Motor neuron (in vitro differentiated cells): ENCODE measurements at regions not wholly inside any gene's neighbourhood (a gene's known extent, or its start where the extent isn't known, plus 50 kb on each side); places are given as distances from the start of the nearest gene placed in this dataset.
"Not testable (repeated sequence)": the region's sequence is repeated elsewhere in the genome, so short reads cannot be mapped to it uniquely, and the experiment has no call there.

ENCODE experiments used
- ATAC-seq, 8 experiments: fragments of 200-7000 bp; cut with Tn5 transposase; replicated peaks in 6 of 8; 2 replicates each; pipeline ENCODE4 v1.8.0; 2021; ENCODE audit warnings: mild to moderate bottlenecking in 8 of 8, moderate library complexity in 8 of 8
- H3K27ac ChIP-seq, 2 donors: fragments of 250-450 bp; sonication (Bioruptor Pico); 2 replicates each; pipeline ENCODE4 v1.9.0; 2021; ENCODE audit warnings: antibody characterized with exemption in 2 of 2, mild to moderate bottlenecking in 2 of 2, moderate library complexity in 1 of 2
- H3K4me1 ChIP-seq, 2 donors: fragments of 250-450 bp; sonication (Bioruptor Pico); replicated peaks in 1 of 2; 2 replicates each; pipeline ENCODE4 v1.6.1; 2021; ENCODE audit warnings: antibody characterized with exemption in 2 of 2, mild to moderate bottlenecking in 2 of 2, moderate library complexity in 1 of 2
- H3K4me3 ChIP-seq, 5 donors: fragments of 250-450 bp; sonication (Bioruptor Pico); 2 replicates each; pipeline ENCODE4 v1.9.0; 2021; ENCODE audit warnings: antibody characterized with exemption in 5 of 5, mild to moderate bottlenecking in 5 of 5, moderate library complexity in 4 of 5
- whole genome bisulfite sequencing, 10 experiments: fragments of 450-650 bp; shearing (Covaris generic); methylation state at CpG; one replicate each; pipeline ENCODE4 v1.0.0; 2022; 5-methylcytosine and 5-hydroxymethylcytosine counted together
- in situ Hi-C, 9 experiments: fragments of 400-800 bp; cut with MboI; loops; one replicate each; pipeline ENCODE4 v1.15.0; 2021; ENCODE audit warnings: low sequenced_read_pairs in 9 of 9, low pct_unique_long_range_greater_than_20kb in 2 of 9; ENCODE audit not compliant: unreplicated experiment in 9 of 9

DNA sequence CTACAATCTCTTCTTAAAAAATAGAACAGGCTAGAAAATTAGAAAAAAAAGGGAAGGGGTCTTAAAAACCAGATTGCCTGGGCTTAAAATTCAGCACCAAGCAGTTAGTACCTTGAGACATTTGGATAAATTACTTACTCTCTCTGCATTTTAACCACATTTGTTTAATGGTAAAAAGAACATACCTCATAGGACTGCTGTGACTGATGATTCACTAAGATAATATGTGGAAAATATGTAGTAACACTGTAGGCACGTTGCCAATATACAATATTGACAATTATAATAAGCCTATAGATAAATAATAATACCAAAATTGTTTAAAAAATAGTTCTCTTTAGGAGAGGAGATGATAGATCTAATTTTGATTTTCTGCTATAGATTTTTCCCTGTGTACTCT lies 750.4 kb downstream of the TENT5A start:
- H3K4me1 ChIP-seq, result no peaks in the 10 kb centered on the region
- WGBS, 10 experiments, result 0 to 67% (median 28%) methylated on average over 1 of the region's 1 CpG
- no peak for ATAC-seq
- no peak overlapping the region for H3K27ac ChIP-seq
- in situ Hi-C loops, result no loop called here
- no peak overlapping the region for H3K4me3 ChIP-seq

DNA sequence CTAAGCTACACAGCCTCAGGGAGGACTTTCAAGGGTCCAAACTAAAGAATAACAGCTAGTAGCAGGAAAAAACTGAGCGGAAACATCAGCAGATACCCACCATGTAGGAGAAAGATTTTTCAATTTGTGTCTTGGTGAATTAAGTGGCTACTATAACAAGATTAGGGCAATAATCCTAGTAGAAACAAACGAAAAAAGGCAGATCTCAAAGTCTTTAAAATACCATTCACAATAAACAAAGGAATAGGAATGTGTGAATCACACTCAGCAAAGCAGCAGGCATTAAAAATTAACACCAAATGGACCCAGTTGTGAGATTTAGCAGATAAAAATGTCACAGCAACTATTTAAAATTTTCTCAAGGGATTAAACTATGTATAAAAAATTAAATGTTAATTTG lies 761.2 kb downstream of the TENT5A start:
- H3K4me3 ChIP-seq, result no peak overlapping the region
- WGBS, 10 experiments, result 11 to 100% (median 66%) methylated on average over 1 to 2 of the region's 2 CpGs
- ATAC-seq, result no peak
- no peaks in the 10 kb centered on the region for H3K4me1 ChIP-seq
- in situ Hi-C loops, result no loop called here
- no peak overlapping the region for H3K27ac ChIP-seq

- Histone ChIP-seq H3K4me3 (no peak overlapping the region), H3K27ac (no peak overlapping the region), H3K4me1 (no peaks in the 10 kb centered on the region)
- no peak for ATAC-seq
- in situ Hi-C loops, result no loop called here
- 0 to 100% (median 79%) methylated on average over 1 to 3 of the region's 3 CpGs for WGBS, 10 experiments
Observed at GRCh38 chr6:80988892-80989291, 763.6 kb downstream of the TENT5A start.

- no peak for ATAC-seq
- 28 to 100% (median 84%) methylated on average over 1 to 3 of the region's 3 CpGs for WGBS, 10 experiments
- in situ Hi-C loops, result no loop called here
- no peaks in the 10 kb centered on the region for H3K4me1 ChIP-seq
- H3K4me3 ChIP-seq, result no peak overlapping the region
- no peak overlapping the region for H3K27ac ChIP-seq
Observed at GRCh38 chr6:80988286-80988685, 764.2 kb downstream of the TENT5A start.

DNA sequence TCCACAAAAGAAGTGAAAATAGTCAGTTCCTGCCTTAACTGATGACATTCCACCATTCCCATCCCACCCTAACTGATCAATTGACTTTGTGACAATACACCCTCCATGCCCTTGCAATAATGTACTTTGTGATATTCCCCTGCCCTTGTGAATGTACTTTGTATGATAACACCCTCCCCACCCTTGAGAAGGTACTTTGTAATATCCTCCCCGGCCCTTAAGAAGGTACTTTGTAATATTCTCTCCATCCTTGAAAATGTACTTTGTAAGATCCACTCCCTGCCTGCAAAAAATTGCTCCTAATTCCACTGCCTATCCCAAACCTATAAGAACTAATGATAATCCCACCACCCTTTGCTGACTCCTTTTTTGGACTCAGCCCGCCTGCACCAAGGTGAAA lies 771.3 kb downstream of the TENT5A start:
- ATAC-seq, in situ Hi-C loops, H3K4me3 ChIP-seq, H3K4me1 ChIP-seq, H3K27ac ChIP-seq: not testable (repeated sequence)
- 33 to 100% (median 84%) methylated on average over 1 to 2 of the region's 2 CpGs; no CpG with 5 or more reads in 3 of the 10 experiments for WGBS, 10 experiments

DNA sequence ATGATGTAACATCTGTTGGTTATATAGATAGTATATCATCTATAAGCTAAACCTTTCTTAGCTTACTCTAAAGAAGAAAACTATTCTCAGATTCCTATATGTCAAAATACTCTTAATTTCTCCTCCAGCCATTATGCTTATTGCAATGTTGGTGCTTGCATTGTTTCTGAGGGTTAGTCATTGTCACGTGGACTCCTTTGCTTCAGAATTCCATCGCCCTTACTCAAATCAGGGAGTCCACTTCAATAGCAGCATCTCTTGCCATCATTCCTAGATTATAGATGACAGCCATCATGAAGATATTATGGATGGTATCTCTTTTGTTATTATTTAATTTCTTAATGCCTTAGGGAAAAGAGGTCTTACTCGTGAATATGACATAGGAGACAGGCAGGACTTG lies 776.1 kb downstream of the TENT5A start:
- WGBS, 10 experiments, result 33 to 100% (median 60%) methylated on average over 1 to 3 of the region's 3 CpGs; no CpG with 5 or more reads in 2 of the 10 experiments
- no peak for ATAC-seq
- in situ Hi-C loops, result no loop called here
- H3K4me1 ChIP-seq, result no peaks in the 10 kb centered on the region
- no peak overlapping the region for H3K27ac ChIP-seq
- no peak overlapping the region for H3K4me3 ChIP-seq

DNA sequence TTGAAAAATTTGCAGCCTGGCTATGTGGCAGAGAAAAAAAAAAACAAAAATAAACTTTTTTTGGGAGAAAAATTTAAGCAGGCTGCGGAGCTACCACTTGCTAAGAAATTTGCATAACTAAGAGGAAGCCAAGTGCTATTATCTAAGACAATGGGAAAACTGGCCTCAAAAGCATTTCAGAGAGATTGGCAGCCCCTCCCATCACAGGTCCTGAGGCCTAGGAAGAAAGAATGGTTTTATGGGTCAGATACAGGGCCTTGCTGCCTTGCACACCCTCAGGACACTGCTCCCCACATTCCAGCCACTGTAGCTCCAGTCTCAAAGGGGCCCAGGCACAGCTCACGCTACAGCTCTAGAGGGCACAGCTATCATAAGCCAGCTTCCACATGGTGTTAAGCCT lies 777.9 kb downstream of the TENT5A start:
- no peak for ATAC-seq
- WGBS, 10 experiments, result 20 to 90% (median 67%) methylated on average over 1 to 2 of the region's 2 CpGs; no CpG with 5 or more reads in 3 of the 10 experiments
- H3K4me3 ChIP-seq, result no peak overlapping the region
- H3K4me1 ChIP-seq, result no peaks in the 10 kb centered on the region
- in situ Hi-C loops, result no loop called here
- no peak overlapping the region for H3K27ac ChIP-seq

- no peak overlapping the region for H3K27ac ChIP-seq
- ATAC-seq, result no peak
- H3K4me3 ChIP-seq, result no peak overlapping the region
- no peaks in the 10 kb centered on the region for H3K4me1 ChIP-seq
- in situ Hi-C loops, result no loop called here
Observed at GRCh38 chr6:80969439-80969838, 783.0 kb downstream of the TENT5A start.

GRCh38 chr6:80967609-80968008 lies 784.9 kb downstream of the TENT5A start:
- no peak for ATAC-seq
- Histone ChIP-seq H3K27ac (no peak overlapping the region), H3K4me1 (no peaks in the 10 kb centered on the region), H3K4me3 (no peak overlapping the region)
- in situ Hi-C loops, result no loop called here
- no CpG with 5 or more reads among the region's 1 CpG for WGBS, 10 experiments

DNA sequence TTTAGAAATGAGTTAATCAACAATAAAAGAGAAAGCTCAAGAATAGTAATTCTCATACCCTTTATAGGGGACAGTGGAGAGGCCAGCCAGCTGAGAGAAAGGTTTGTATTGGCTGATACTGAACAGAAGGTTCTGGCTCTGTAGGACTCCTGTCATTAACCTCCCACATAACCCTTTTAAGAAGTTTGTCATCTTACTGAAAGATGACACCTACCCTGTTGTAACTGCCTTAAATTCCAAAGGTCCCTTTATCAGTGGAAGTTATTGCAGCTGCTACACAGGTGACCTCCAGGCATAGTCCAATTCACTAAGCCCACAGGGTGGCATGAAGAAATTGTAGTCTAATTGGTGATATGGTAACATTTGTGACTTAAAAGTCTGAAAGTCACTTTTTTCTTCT lies 790.1 kb downstream of the TENT5A start:
- Histone ChIP-seq H3K4me1 (no peaks in the 10 kb centered on the region), H3K4me3 (no peak overlapping the region), H3K27ac (no peak overlapping the region)
- no peak for ATAC-seq
- in situ Hi-C loops, result no loop called here

DNA sequence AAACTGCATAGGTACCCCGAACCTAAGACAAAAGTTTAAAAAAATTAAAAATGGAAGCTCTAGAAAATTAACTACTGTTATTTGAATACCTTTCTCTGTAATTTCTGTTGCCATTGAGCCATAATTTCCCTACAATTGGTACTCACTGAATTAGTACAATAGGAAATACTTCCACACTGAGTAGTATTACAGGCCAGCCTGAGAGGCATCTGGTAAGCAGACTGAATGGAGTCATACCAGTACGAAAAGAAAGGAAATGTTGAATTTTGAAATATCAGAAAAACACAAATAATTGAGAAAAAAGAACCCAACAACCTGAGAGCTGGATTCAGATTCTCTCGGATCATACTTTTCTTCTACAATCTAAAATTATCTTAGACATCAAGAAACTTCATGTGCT lies 791.3 kb downstream of the TENT5A start:
- Histone ChIP-seq H3K27ac (no peak overlapping the region), H3K4me1 (no peaks in the 10 kb centered on the region), H3K4me3 (no peak overlapping the region)
- no peak for ATAC-seq
- WGBS, 10 experiments, result 37 to 100% (median 86%) methylated on average over 1 to 3 of the region's 3 CpGs
- in situ Hi-C loops, result no loop called here

- Histone ChIP-seq H3K27ac (no peak overlapping the region), H3K4me3 (no peak overlapping the region), H3K4me1 (no peaks in the 10 kb centered on the region)
- in situ Hi-C loops, result no loop called here
- ATAC-seq, result no peak
- WGBS, 10 experiments, result 0 to 86% (median 30%) methylated on average over 1 of the region's 1 CpG; no CpG with 5 or more reads in 6 of the 10 experiments
Observed at GRCh38 chr6:80959034-80959433, 793.4 kb downstream of the TENT5A start.

DNA sequence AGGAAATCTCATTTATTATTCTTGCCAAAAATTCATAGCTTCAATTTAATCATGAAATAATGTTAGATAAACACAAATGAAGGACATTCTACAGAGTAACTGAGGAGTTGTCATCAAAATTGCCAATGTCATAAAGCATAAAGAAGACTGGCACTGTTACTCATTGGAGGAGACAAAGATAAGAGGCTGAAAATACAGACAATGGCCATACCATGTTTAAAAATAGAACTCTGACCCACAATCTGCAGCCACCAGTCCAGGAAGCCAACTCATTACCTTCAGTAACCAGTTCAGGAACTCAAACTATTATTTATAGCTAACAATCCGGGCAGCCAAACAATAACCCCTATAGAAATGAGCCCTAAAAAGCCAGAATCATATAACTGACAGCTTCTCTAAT lies 795.6 kb downstream of the TENT5A start:
- Histone ChIP-seq H3K27ac (no peak overlapping the region), H3K4me1 (no peaks in the 10 kb centered on the region), H3K4me3 (no peak overlapping the region)
- WGBS, 10 experiments, result 80 to 100% (median 88%) methylated on average over 1 of the region's 1 CpG
- ATAC-seq, result no peak
- in situ Hi-C loops, result no loop called here

DNA sequence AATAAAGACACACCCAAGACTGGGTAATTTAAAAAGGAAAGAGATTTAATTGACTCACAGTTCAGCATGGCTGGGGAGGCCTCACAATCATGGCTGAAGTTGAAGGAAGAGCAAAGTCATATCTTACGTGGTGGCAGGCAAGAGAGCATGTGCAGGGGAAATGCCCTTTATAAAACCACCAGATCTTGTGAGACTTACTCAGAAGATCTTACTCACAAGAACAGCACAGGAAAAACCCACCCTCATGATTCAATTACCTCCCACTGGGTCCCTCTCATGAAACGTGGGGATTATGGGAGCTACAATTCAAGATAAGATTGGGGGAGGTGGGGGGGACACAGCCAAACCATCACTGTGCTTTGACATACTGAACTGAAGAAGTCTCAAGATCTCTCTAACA lies 800.0 kb downstream of the TENT5A start:
- H3K27ac ChIP-seq, ATAC-seq, H3K4me3 ChIP-seq, in situ Hi-C loops, H3K4me1 ChIP-seq: not testable (repeated sequence)
- 70 to 100% (median 75%) methylated on average over 1 to 2 of the region's 2 CpGs; no CpG with 5 or more reads in 6 of the 10 experiments for WGBS, 10 experiments

DNA sequence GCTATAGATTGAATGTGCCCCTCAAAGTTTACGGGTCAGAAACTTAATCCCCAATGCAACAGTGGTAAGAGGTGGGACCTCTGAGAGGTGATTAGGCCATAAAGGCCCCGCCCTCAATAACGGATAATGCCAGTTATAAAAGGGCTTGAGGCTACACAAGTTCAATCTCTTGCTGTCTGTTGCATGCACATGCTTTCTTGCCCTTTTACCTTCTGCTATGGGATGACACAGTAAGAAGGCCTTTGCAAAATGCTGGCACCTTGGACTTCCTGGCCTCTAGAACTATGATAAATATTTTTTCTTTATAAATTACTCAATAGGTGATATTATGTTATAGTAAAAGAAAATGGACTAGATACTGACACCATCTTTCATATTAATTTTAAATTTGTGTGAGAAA lies 806.1 kb downstream of the TENT5A start:
- H3K4me3 ChIP-seq, result no peak overlapping the region

More for the DNA sequence above, 806.1 kb downstream of the TENT5A start:
- ATAC-seq, result no peak
- WGBS, 10 experiments, result 0 to 94% (median 70%) methylated on average over 1 to 3 of the region's 3 CpGs; no CpG with 5 or more reads in 2 of the 10 experiments
- no peak overlapping the region for H3K27ac ChIP-seq
- in situ Hi-C loops, result loop anchor here in 1 of 9 experiments (25.0 kb wide), 1 partner anchor 334 kb away; no protein-coding TSS in a partner anchor
- H3K4me1 ChIP-seq, result no peaks in the 10 kb centered on the region
